CD4-positive, alpha-beta T cell treated with Interleukin-17A for 1 hour (primary cell): ENCODE measurements at regions not wholly inside any gene's neighbourhood (a gene's known extent, or its start where the extent isn't known, plus 50 kb on each side); places are given as distances from the start of the nearest gene placed in this dataset.
"Not testable (repeated sequence)": the region's sequence is repeated elsewhere in the genome, so short reads cannot be mapped to it uniquely, and the experiment has no call there.

Experiments
- DNase-seq: peaks from one replicate; pipeline ENCODE4 v3.0.0-alpha.2; 2020

GRCh38 chr14:30322819-30323218 is 236.1 kb upstream of the G2E3 start:
- no peak for DNase-seq

- DNase-seq = no peak
These were observed 228.9 kb upstream of the G2E3 start for GRCh38 chr14:30330033-30330432.

GRCh38 chr14:30330445-30330844 is 228.5 kb upstream of the G2E3 start:
- no peak for DNase-seq

GRCh38 chr14:30331030-30331429 is 227.9 kb upstream of the G2E3 start:
- DNase-seq = no peak

- no peak for DNase-seq
These were observed 226.6 kb upstream of the G2E3 start for GRCh38 chr14:30332374-30332773.

GRCh38 chr14:30333934-30334333 is 225.0 kb upstream of the G2E3 start:
- no peak for DNase-seq

GRCh38 chr14:30337456-30337855 is 221.5 kb upstream of the G2E3 start:
- no peak for DNase-seq

- no peak for DNase-seq
These were observed 219.6 kb upstream of the G2E3 start for GRCh38 chr14:30339311-30339901.

GRCh38 chr14:30340495-30340894 is 218.5 kb upstream of the G2E3 start:
- no peak for DNase-seq

- no peak for DNase-seq
These were observed 213.4 kb upstream of the G2E3 start for GRCh38 chr14:30345511-30345910.

- no peak for DNase-seq
These were observed 210.5 kb upstream of the G2E3 start for GRCh38 chr14:30348445-30348844.

- DNase-seq = no peak
These were observed 209.4 kb upstream of the G2E3 start for GRCh38 chr14:30349520-30349919.

GRCh38 chr14:30354439-30354838 is 204.5 kb upstream of the G2E3 start:
- DNase-seq = no peak

- no peak for DNase-seq
These were observed 203.5 kb upstream of the G2E3 start for GRCh38 chr14:30355431-30355913.

GRCh38 chr14:30356438-30357202 is 202.3 kb upstream of the G2E3 start:
- no peak for DNase-seq

GRCh38 chr14:30357791-30358190 is 201.2 kb upstream of the G2E3 start:
- no peak for DNase-seq

- DNase-seq = no peak
These were observed 196.4 kb upstream of the G2E3 start for GRCh38 chr14:30362369-30363218.

- not testable (repeated sequence) for DNase-seq
These were observed 195.6 kb upstream of the G2E3 start for GRCh38 chr14:30363219-30363880.

GRCh38 chr14:30369502-30370180 is 189.3 kb upstream of the G2E3 start:
- no peak for DNase-seq

- no peak for DNase-seq
These were observed 185.9 kb upstream of the G2E3 start for GRCh38 chr14:30373053-30373452.

GRCh38 chr14:30373526-30373925 is 185.4 kb upstream of the G2E3 start:
- no peak for DNase-seq

- DNase-seq = peak; percentile 58
These were observed 183.6 kb upstream of the G2E3 start for GRCh38 chr14:30375296-30375892.
